PFSK-1 (cell line): ENCODE measurements at regions not wholly inside any gene's neighbourhood (a gene's known extent, or its start where the extent isn't known, plus 50 kb on each side); places are given as distances from the start of the nearest gene placed in this dataset.

ENCODE experiments used
- FOXP2 ChIP-seq: optimal IDR thresholded peaks from 2 replicates; pipeline ENCODE3; 2011; ENCODE audit warnings: borderline replicate concordance, control low read depth, inconsistent platforms; ENCODE audit not compliant: insufficient read depth; ENCODE audit errors: extremely low read length, extremely low read depth
- POLR2AphosphoS5 ChIP-seq: IDR thresholded peaks from 2 replicates; pipeline ENCODE4 v1.6.1; 2012; ENCODE audit warnings: low read depth, mild to moderate bottlenecking, control low read depth, low read length, moderate library complexity
- SIN3A ChIP-seq: IDR thresholded peaks from 2 replicates; pipeline ENCODE4 v1.6.1; 2012; ENCODE audit warnings: mild to moderate bottlenecking, low read length, moderate library complexity, borderline replicate concordance; ENCODE audit not compliant: insufficient read depth
- TAF1 ChIP-seq: IDR thresholded peaks from 2 replicates; pipeline ENCODE4 v1.6.1; 2012; ENCODE audit warnings: low read length, control low read depth, borderline replicate concordance; ENCODE audit not compliant: insufficient read depth
- TF ChIP-seq, protein P1 (sequence below), 2 experiments: IDR thresholded peaks; 2 replicates each; pipeline versions ENCODE4 v1.6.1 to v1.8.0; 2011 to 2012; ENCODE audit warnings: low read depth in 2 of 2, low read length in 2 of 2, control low read depth in 1 of 2, inconsistent platforms in 1 of 2, mild to moderate bottlenecking in 1 of 2, moderate library complexity in 1 of 2; ENCODE audit not compliant: insufficient read depth in 1 of 2

DNA sequence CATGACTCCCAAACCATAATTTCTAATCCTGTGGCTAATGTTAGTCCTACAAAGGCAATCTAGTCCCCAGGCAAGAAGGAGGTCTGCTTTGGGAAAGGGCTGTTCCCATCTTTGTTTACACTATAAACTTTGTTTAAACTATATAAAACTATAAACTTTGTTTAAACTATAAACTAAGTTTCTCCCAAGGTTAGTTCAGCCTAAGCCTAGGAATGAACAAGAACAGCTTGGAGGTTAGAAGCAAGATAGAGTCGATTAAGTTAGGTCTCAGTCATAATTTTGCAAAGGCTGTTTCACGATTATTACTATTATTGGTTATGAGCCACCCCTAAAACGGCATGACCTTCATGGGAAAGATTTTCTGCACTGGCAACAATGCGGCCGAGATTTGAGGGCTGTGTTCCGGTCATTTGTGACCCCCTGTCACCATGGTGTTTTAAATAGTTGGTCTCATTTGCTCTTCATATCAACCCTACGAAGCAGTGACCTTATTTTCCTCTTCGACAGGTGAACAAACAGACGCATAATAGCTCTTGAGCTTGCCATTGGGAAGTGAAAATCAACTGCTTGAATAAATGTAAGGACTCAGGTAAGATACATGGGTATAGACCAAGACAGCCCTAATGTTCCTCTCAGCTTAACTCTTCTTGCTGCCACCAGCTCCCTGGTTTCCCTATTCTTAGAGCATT is 322.6 kb upstream of the TMEM132C start:
- TF ChIP-seq SIN3A, result no peak
- no peak for TF ChIP-seq TAF1
- TF ChIP-seq FOXP2, result no peak

GRCh38 chr12:127957001-127957660 is 309.8 kb upstream of the TMEM132C start:
- TF ChIP-seq TAF1, result no peak
- no peak for TF ChIP-seq SIN3A
- TF ChIP-seq POLR2AphosphoS5, result no peak

- no peak for TF ChIP-seq FOXP2
- no peak for TF ChIP-seq SIN3A
- TF ChIP-seq, protein P1, sequence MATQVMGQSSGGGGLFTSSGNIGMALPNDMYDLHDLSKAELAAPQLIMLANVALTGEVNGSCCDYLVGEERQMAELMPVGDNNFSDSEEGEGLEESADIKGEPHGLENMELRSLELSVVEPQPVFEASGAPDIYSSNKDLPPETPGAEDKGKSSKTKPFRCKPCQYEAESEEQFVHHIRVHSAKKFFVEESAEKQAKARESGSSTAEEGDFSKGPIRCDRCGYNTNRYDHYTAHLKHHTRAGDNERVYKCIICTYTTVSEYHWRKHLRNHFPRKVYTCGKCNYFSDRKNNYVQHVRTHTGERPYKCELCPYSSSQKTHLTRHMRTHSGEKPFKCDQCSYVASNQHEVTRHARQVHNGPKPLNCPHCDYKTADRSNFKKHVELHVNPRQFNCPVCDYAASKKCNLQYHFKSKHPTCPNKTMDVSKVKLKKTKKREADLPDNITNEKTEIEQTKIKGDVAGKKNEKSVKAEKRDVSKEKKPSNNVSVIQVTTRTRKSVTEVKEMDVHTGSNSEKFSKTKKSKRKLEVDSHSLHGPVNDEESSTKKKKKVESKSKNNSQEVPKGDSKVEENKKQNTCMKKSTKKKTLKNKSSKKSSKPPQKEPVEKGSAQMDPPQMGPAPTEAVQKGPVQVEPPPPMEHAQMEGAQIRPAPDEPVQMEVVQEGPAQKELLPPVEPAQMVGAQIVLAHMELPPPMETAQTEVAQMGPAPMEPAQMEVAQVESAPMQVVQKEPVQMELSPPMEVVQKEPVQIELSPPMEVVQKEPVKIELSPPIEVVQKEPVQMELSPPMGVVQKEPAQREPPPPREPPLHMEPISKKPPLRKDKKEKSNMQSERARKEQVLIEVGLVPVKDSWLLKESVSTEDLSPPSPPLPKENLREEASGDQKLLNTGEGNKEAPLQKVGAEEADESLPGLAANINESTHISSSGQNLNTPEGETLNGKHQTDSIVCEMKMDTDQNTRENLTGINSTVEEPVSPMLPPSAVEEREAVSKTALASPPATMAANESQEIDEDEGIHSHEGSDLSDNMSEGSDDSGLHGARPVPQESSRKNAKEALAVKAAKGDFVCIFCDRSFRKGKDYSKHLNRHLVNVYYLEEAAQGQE (IDR thresholded peaks at IDR 0.05; ENCODE audit: insufficient read depth in 1 of 2, low read depth in 2 of 2, low read length in 2 of 2), result no peak
- no peak for TF ChIP-seq POLR2AphosphoS5
- TF ChIP-seq TAF1, result no peak
Observed at GRCh38 chr12:127962303-127962702, 304.7 kb upstream of the TMEM132C start.

DNA sequence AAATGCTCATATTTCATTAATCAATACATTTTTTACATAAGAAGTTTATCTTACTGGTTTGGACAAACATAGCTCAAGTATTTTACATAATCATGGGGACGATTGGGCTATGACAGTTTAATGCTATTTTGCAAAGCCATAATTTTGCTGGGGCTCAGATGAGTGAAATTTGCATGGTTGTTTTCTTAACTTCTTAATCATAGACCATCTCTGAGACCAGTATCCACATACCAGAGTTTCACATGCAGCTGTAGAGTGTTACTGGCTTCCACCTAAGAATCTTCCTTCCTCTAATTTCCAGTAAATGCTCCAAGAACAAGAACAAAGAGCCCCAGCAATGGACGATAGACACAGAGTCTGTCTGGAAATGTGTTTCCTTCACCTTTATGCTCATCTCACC is 303.0 kb upstream of the TMEM132C start:
- TF ChIP-seq SIN3A (no peak), FOXP2 (no peak), TAF1 (no peak), POLR2AphosphoS5 (no peak)
- TF ChIP-seq, protein P1 (IDR thresholded peaks at IDR 0.05; ENCODE audit: insufficient read depth in 1 of 2, low read depth in 2 of 2, low read length in 2 of 2), result no peak

DNA sequence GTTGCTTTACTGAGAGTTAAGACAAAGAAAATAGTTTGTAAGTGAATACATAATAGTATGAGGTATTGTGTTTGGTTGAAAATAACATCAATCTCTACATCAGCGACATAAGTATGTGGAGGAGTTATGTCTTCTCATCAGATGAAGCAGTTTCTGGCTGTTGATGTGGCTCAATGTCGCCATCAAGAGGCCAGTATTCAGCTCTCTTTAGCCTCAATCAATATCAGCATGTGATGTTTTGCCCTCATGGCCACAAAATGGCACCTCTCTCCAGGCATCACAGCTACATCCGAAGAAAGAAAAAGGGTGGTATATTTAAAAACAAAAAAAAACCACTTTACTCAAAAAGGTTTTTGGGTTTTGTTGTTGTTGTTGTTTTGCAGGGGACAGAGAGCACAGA is 302.3 kb upstream of the TMEM132C start:
- TF ChIP-seq FOXP2, result no peak
- TF ChIP-seq SIN3A, result no peak
- TF ChIP-seq, protein P1 (IDR thresholded peaks at IDR 0.05; ENCODE audit: insufficient read depth in 1 of 2, low read depth in 2 of 2, low read length in 2 of 2), result no peak
- no peak for TF ChIP-seq TAF1
- TF ChIP-seq POLR2AphosphoS5, result no peak

GRCh38 chr12:127966331-127966730 is 300.6 kb upstream of the TMEM132C start:
- no peak for TF ChIP-seq TAF1
- no peak for TF ChIP-seq SIN3A
- TF ChIP-seq POLR2AphosphoS5, result no peak
- TF ChIP-seq FOXP2, result no peak
- TF ChIP-seq, protein P1 (IDR thresholded peaks at IDR 0.05; ENCODE audit: insufficient read depth in 1 of 2, low read depth in 2 of 2, low read length in 2 of 2), result no peak
